CD4-positive, alpha-beta T cell treated with Interferon alpha-2 for 1 hour (primary cell): ENCODE measurements at regions not wholly inside any gene's neighbourhood (a gene's known extent, or its start where the extent isn't known, plus 50 kb on each side); places are given as distances from the start of the nearest gene placed in this dataset.
"Not testable (repeated sequence)": the region's sequence is repeated elsewhere in the genome, so short reads cannot be mapped to it uniquely, and the experiment has no call there.

ENCODE experiments used
- DNase-seq, 2 donors: peaks; one replicate each; pipeline ENCODE4 v3.0.0-alpha.2; 2020 to 2022

DNA sequence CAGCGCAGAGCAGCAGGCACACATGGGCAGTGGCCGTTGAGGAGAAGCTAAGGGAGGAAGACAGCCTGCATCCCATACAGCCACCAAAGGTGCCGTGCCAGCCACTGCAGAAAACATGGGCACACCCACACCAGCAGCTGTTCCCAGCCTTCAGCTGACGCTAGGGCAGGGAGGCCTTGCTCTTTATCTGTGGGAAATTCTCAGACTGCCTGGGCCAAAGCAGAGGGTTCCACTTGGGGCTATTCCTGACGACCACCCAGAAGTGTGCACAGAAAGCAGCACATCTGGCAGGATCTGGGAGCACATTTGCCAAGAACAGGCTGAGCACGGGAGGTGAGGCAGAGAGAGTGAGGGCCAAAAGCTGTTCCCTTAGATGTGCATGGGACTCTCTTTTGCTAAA lies 101.3 kb upstream of the SOX11 start:
- DNase-seq = no peak

DNA sequence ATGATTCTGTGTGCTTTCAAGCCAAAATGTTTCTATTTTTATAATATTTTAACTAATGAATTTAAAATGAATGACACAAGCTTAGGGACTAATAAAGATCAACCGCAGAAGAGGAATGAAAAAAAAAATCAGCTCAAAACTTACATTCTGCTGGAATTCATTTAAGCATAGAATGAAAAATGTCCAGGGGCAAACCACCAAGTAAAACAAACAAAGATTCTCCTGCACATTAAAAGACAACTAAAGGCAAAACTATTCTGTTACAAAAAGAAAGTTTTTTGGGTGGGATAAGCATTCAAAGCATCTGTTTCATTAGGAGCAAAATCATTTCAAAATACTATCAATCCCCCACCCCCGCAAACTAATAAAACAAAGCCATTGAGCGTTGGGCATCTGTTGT lies 99.3 kb upstream of the SOX11 start:
- no peak for DNase-seq

DNA sequence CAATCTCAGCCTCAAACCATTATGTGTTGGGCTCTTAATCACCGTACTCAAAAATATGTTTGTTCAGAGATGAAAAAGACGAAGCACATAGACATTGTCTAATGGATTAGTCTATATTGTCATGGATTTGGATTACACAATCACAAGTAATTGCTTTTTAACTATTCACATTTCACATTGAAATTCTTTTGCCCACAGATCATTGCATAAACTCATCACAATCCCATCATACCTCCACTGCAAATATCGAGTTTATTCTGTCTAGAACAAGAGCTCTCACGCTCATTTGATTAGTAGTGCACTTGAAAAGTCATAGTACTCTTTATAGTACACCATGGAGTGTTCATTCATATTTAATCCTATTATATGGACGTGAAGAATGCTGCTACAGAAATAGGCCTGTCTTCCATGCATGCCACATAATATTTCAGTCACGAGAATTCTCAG lies 97.9 kb upstream of the SOX11 start:
- no peak for DNase-seq

DNA sequence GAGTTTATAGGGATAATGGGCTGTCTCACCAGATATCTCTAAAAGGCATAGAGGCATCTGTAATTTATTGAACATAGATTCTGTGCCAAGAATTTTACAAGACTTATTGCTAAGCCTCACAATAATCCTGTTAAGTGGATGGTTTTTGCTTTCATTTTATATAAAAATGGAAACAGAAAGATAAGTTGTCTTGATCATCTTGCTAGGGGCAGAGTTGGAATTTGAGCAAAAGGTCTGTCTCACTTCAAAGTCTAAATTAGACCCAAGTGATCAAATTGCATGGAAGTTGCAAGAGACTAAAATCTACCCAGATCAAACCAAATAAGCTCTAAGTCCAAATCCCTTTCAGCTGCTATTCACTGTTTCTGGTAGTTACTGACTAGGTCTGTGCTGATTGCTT lies 95.3 kb upstream of the SOX11 start:
- no peak for DNase-seq

DNA sequence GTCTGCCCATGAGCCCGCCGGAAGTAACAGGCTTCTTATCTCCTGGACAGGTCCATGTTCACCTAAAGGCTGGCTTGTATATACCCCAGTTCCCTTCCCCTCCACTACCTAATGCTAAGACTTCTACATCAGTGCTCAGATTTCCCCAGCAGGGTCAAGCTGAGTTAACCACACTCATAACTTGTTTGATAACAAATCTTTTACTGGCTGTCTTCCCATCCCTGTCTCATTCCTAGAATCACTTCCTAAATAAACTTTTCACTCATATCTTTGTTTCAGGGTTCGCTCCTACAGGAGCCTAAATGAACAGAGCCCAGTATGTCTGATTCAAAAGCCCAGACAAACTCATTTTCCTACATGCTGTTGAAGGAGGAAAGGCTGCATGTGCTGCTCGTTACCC lies 94.0 kb upstream of the SOX11 start:
- no peak for DNase-seq

DNA sequence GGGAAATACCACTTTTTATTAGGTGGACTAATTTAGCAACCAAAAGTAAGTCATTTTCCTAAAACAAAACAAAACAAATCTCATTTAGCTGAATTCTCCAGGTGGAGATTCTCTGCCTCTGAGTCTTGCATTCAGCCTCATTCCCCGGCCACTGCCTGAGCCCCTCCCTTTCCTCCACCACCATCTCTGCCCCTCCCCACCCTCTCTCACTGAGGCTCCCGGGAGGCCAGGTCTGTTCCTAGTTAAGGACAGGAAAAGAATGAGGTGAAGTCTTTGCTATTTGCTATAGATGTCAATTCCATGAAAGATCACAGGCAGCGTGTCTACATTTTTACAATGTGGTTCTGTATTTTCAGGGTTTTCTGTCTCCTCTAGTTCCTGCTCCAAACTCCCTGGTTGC lies 83.0 kb upstream of the SOX11 start:
- no peak for DNase-seq

DNA sequence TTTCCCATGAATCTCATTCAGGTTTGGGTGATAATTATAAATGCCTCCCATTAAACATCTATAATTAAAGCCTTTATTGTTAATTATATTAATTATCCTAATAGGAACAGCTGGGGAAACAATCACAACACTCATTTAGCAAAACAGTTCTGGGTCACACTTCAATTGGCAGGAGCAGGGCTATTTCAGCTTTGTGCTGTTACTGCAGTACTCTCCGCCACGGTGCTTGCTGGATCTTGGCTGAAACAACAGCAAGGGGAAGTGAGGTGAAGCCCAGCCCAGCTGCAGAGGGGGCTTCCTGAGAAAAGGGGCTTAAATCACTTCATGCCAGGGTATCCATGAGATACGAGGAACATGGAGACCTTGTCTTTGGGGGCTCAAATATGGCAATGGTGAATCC lies 79.5 kb upstream of the SOX11 start:
- no peak for DNase-seq

DNA sequence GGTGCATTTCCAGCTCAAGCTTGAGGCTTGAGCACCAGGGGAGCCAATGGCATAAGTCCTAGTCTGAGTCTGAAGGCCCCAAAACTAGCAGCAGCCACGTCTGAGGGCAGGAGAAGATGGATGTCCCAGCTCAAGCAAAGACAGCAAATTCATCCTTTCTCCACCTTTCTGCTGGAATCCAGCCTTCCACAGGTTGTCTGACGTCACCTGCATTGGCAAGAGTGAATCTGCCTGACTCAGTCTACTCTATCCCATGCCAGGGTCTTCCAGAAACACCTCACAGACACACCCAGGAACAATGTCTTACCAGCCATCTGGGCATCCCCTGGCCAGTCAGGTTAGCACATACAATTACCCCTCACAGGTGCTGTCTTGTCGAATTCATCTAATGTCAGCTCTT lies 76.2 kb upstream of the SOX11 start:
- DNase-seq = no peak

DNA sequence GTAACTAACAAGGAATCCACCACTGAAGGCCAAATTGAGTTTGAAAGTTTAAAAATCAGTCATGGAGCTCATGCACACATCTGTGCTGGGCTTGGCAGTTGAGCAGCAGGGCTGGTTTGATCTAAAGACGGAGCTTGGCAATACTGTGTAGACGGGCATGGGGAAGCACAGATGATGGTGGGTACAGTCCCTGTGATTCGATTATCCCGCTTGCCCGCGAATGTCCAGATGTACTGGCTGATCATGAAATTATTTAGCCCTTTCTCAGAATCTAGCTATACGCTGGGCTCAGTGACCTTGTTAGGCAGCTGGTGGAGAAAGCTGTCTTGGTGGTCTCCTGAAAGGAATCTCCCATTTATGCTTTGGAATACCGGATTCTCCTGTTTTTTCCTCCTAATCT lies 74.8 kb upstream of the SOX11 start:
- DNase-seq = no peak

DNA sequence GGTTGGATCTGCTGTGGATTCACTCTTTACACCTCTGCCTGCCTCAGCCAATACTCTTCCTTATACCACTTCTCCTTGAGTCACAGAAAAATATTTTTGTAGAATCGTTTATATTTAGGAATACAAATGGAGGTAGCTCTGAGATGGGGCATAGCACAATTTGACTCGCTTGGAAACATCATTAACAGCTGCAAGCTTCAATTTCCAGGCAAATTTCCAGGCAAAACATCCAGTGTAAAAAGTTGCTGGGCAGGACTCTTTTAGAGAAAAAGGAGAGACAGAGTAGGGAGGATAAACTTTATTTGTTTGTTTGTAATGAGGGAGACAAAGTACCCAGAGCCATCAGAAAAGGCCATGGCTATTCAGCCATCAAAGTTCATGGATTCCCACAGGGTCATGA lies 74.4 kb upstream of the SOX11 start:
- no peak for DNase-seq

DNA sequence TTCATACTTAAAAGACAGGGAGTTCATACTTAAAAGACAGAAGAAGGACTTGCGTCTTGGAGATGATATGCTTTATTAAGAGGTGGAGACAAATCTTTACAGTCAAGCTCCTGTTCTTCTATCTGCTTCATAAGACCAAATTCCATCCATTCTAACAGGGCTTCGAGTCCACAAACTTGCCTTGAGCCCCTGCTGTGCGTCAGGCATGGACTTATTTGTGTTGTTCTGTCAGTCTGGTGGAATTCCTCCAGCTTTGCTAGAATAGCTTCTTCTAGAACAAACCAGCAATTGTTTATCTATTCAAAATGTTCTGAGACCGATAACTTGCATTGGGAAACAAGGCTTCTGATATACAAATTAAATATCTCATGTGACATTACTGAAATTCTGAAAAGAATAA lies 73.9 kb upstream of the SOX11 start:
- DNase-seq = no peak

DNA sequence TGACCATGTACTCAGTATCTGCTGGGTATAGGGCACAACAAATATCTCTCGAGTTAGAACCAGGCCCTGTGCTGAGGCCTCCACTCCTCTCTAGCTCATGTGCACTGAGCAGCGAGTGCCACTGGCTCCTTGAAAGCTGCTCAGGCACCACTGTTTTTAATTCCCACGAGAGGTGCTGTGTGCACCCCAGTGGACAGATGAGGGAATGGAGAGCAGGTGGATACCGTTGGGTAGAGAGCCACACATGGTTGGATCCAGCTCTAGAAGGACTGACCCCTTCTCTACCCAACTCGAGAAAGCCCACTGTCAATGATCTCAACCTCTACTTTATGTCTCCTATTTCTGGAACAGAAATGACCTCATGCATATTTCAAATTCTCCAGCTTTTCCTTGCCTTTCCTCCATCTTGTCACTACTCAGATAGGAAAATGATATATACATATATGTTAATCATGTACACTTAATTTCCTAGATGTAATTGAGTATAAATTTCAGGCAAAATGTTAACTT lies 66.6 kb upstream of the SOX11 start:
- not testable (repeated sequence) for DNase-seq

DNA sequence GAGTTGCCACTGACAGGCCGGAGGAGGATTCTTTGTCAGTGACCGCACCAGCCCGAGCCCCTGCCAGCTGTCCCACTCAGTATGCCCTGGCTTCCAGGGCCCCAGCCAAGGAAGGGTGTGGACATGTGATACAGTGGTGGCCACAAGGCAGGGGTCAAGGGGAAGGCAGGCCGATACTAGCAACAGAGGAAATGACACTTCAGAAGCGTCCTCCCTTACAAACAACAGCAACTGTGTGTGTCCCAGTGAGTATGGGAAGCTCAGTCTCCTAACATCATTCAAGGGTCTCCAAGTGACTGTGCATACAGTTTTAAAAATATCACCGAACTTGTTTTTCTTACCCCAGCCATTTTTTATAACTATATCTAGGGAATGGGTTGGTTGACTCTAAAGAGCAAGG lies 63.7 kb upstream of the SOX11 start:
- DNase-seq = not testable (repeated sequence)

DNA sequence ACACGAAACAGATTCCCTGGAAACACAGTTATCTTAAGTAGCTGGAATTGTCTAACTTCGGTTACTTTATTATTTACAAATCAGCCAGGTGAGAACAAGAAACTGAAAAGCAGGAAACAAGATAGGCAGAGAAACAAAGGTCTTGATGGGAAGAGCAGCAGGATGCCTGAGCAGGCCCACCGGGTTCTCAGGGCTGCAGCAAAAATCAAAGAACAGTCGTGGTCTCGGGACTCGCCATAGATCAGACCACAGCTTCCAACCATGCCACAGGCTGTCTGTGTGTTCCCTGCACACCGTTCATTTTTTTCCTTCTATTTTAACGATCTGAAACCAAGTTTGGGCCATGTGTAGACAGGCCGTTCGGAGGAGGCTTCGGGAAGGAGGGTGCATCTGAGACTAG lies 62.7 kb upstream of the SOX11 start:
- DNase-seq = not testable (repeated sequence)

DNA sequence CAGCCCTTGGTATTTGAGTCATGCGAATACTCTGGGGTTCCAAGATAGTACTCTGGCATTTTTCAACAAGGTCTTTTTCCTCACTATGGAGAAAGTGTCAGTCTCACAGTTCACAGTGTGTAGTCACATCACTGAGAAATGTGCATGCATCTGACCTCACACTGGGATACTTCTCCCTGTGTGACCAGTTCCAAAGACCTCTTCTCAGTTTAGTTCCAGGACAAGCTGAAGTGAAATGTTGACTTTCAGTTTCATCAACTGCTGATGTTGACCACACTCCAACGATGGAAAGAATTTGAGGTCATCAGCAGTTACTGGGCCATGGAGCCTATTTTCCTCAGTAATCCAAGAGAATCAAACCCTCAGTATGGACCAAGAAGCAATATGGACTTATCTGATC lies 55.1 kb upstream of the SOX11 start:
- not testable (repeated sequence) for DNase-seq
